Lung (tissue), 11 donors: ENCODE measurements at regions not wholly inside any gene's neighbourhood (a gene's known extent, or its start where the extent isn't known, plus 50 kb on each side); places are given as distances from the start of the nearest gene placed in this dataset.
A peak's percentile ranks its signal among the peaks of the same experiment; 100 is the strongest.

ENCODE experiments used
- ATAC-seq: fragments of 200-7000 bp; cut with Tn5 transposase; one replicate; pipeline ENCODE4 v1.9.1; 2020; ENCODE audit warnings: moderate number of reproducible peaks; ENCODE audit not compliant: insufficient read depth, low FRiP score
- DNase-seq, 3 donors: peaks; one replicate each; pipeline ENCODE4 v3.0.0-alpha.2; 2013 to 2017
- H3K27ac ChIP-seq, 2 donors: one replicate each; pipeline ENCODE4 v1.5.1; 2013; ENCODE audit warnings: mild to moderate bottlenecking in 2 of 2, moderate library complexity in 2 of 2, control low read depth in 1 of 2, inconsistent platforms in 1 of 2, low read depth in 1 of 2, low read length in 1 of 2
- H3K27me3 ChIP-seq, 3 donors: one replicate each; pipeline ENCODE4 v1.5.1; 2013; ENCODE audit warnings: low read length in 2 of 3; ENCODE audit not compliant: control insufficient read depth in 3 of 3, insufficient read depth in 3 of 3
- H3K36me3 ChIP-seq, 4 donors: one replicate each; pipeline ENCODE4 v1.5.1; 2013; ENCODE audit warnings: low read length in 4 of 4, mild to moderate bottlenecking in 1 of 4, moderate library complexity in 1 of 4; ENCODE audit not compliant: control insufficient read depth in 4 of 4, insufficient read depth in 4 of 4
- H3K4me1 ChIP-seq, 5 donors: one replicate each; pipeline ENCODE4 v1.5.1; 2013; ENCODE audit warnings: low read length in 5 of 5, mild to moderate bottlenecking in 2 of 5, moderate library complexity in 1 of 5; ENCODE audit not compliant: control insufficient read depth in 5 of 5, insufficient read depth in 5 of 5
- H3K4me3 ChIP-seq: one replicate; pipeline ENCODE4 v1.5.1; 2013; ENCODE audit warnings: mild to moderate bottlenecking, control low read depth, moderate library complexity
- H3K9ac ChIP-seq, 2 donors: one replicate each; pipeline ENCODE4 v1.5.1; 2013; ENCODE audit warnings: low read length in 2 of 2, control low read depth in 1 of 2; ENCODE audit not compliant: insufficient read depth in 1 of 2
- H3K9me3 ChIP-seq, 4 donors: one replicate each; pipeline ENCODE4 v1.5.1; 2013; ENCODE audit warnings: low read length in 3 of 4, mild to moderate bottlenecking in 1 of 4, moderate library complexity in 1 of 4; ENCODE audit not compliant: control insufficient read depth in 4 of 4, insufficient read depth in 3 of 4
- CTCF ChIP-seq: IDR thresholded peaks from 2 replicates; pipeline ENCODE4 v1.5.1; 2012; ENCODE audit warnings: mild to moderate bottlenecking; ENCODE audit errors: control extremely low read depth, extremely low read depth
- WGBS, 2 donors: extraction: QIAGEN DNeasy Blood & Tissue Kit; methylation state at CpG; one replicate each; pipeline ENCODE4 v1.1.7; 2013; 5-methylcytosine and 5-hydroxymethylcytosine counted together
- donor health status: control.
- donor health status: control.
- donor health status: Bipolar disorder and iron deficiency.
- donor health status: healthy.
- donor health status: DM: yes; HTN: yes; CAD: no.

DNA sequence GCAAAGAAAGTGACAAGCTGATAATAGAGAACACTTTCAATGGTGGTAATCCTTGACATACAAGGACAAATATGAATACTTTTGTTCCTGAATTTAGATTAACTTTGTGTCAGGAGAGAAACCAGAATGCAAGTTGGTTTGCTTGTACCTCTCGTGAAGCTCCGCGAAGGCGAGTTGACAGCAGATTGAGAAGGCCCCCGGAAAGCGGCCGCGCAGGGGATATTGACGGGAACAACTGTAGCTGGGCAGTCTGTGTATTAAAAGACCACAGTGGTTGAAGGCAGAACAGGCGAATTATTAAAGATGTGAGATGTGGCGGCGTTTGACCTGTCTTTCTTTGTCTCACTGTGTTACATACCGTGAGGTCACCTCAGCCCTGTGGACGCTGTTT lies 175.8 kb upstream of the RALGAPA2 start:
- no peak overlapping the region for H3K27ac ChIP-seq
- peaks cover 0 to 5% (median 0%) of the 10 kb centered on the region in 3 donors for H3K27me3 ChIP-seq
- peaks cover 0 to 6% (median 0%) of the 10 kb centered on the region in 4 donors for H3K9me3 ChIP-seq
- H3K4me1 ChIP-seq: no peaks in the 10 kb centered on the region
- ATAC-seq (no peak), DNase-seq (no peak)
- H3K9ac ChIP-seq: no peak overlapping the region
- TF ChIP-seq CTCF: no peak
- no peaks in the 10 kb centered on the region for H3K36me3 ChIP-seq
- 94 to 96% methylated on average over 14 of the region's 14 CpGs for WGBS, 2 donors
- H3K4me3 ChIP-seq: no peak overlapping the region

GRCh38 chr20:20887593-20888265 lies 175.3 kb upstream of the RALGAPA2 start:
- Histone ChIP-seq H3K36me3 (no peaks in the 10 kb centered on the region), H3K9me3 (peaks cover 0 to 6% (median 0%) of the 10 kb centered on the region in 4 donors), H3K4me1 (no peaks in the 10 kb centered on the region), H3K9ac (no peak overlapping the region), H3K4me3 (no peak overlapping the region), H3K27ac (no peak overlapping the region), H3K27me3 (peaks cover 0 to 5% (median 1%) of the 10 kb centered on the region in 3 donors)
- WGBS, 2 donors: 60 to 62% methylated on average over 19 of the region's 19 CpGs
- peak in 2 of 3 donors; percentile 4 to 9 for DNase-seq
- no peak for ATAC-seq
- no peak for TF ChIP-seq CTCF

DNA sequence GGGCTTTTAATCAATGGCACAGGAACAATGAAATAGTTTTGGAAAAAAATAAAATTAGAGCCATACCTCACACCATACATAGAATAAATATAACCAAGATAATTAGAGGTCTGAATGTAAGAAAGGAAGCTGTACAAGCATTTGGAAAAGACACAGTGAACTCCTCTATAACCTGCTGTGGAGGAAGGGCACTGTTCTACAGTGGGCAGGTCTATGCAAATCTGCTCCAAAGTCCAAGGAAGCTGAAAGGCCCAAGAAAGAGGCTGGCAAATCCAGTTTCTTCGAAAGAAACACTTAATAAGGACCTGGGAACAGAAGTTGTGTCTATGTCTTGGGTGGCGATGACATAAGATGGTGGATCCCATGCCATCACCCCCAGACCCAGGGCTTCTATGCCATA lies 169.4 kb upstream of the RALGAPA2 start:
- H3K27me3 ChIP-seq: peaks cover 0 to 8% (median under 1%) of the 10 kb centered on the region in 3 donors
- no peak for ATAC-seq
- WGBS, 2 donors: 80 to 88% methylated on average over 2 of the region's 2 CpGs
- no peak overlapping the region for H3K9ac ChIP-seq
- no peaks in the 10 kb centered on the region for H3K36me3 ChIP-seq
- no peak for DNase-seq
- no peaks in the 10 kb centered on the region for H3K4me1 ChIP-seq
- no peak overlapping the region for H3K27ac ChIP-seq
- no peak overlapping the region for H3K4me3 ChIP-seq
- peaks cover 0 to 5% (median 0%) of the 10 kb centered on the region in 4 donors for H3K9me3 ChIP-seq
- no peak for TF ChIP-seq CTCF

DNA sequence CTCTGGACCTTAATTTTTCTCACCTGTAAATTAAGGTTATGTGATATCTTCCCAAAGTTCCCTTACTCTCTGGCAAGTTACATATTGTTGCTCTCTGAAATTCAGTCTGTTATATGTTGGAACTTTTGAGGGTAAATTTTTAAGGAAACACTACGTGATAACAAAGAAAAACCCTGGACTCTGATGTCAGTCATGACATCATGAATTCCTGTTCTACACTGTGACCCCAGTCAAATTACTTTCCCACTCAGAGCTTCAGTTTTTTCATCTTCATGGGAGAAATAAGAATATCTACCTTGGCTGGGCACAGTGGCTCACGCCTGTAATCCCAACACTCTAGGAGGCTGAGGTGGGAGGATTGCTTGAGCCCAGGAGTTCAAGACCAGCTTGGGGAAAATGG lies 164.6 kb upstream of the RALGAPA2 start:
- H3K36me3 ChIP-seq: no peaks in the 10 kb centered on the region
- no peak overlapping the region for H3K4me3 ChIP-seq
- WGBS, 2 donors: 71 to 87% methylated on average over 2 of the region's 2 CpGs
- ATAC-seq (no peak), DNase-seq (no peak)
- peaks cover 0 to 5% (median 0%) of the 10 kb centered on the region in 4 donors for H3K9me3 ChIP-seq
- no peak overlapping the region for H3K9ac ChIP-seq
- no peak for TF ChIP-seq CTCF
- peaks cover 0 to 16% (median 0%) of the 10 kb centered on the region in 3 donors for H3K27me3 ChIP-seq
- no peaks in the 10 kb centered on the region for H3K4me1 ChIP-seq
- no peak overlapping the region for H3K27ac ChIP-seq
